ENCODE measurements at regions not wholly inside any gene's neighbourhood (a gene's known extent, or its start where the extent isn't known, plus 50 kb on each side); places are given as distances from the start of the nearest gene placed in this dataset.

DNA sequence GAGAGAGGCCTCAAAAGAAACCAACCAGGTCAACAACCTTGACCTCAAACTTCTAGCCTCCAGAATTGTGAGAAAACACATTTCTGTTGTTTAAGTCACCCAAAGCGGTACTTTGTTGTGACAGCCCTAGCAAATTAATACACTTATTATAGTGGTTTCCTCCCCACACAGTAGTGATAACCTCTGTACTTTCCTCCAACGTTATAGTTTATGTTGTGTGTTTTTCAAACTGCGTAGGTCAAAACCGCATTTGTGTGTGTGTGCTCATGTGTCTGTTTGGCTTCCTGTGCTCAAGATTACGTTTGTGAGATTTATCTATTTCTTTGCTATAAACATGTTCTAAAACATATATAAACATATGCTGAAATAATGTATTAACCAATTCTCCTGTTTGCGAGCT, 667.8 kb upstream of the USP24 start:
- Mint-ChIP-seq H3K27ac (no peak overlapping the region), H3K36me3 (ENCODE audit: insufficient read depth in 1 of 3, low read depth in 3 of 3) (no peaks in the 10 kb centered on the region), H3K4me3 (no peak overlapping the region), H3K9me3 (no peaks in the 10 kb centered on the region), H3K4me1 (no peaks in the 10 kb centered on the region), H3K27me3 (ENCODE audit: low read depth) (no peaks in the 10 kb centered on the region)
- H4K8ac ChIP-seq (replicated peaks; ENCODE audit: insufficient read length, low read depth, low read length): no peak overlapping the region
- H3K79me1 ChIP-seq (ENCODE audit: insufficient read depth, low read depth, low read length, poor library complexity, severe bottlenecking): no peaks in the 10 kb centered on the region
- no peaks in the 10 kb centered on the region for H3K4me1 ChIP-seq (ENCODE audit: insufficient read depth, low read length)
- H3K14ac ChIP-seq (ENCODE audit: insufficient read depth, low read length): no peak overlapping the region
- H3K79me2 ChIP-seq (ENCODE audit: insufficient read depth, low read length): no peaks in the 10 kb centered on the region
- H3K27ac ChIP-seq (ENCODE audit: insufficient read length, low read depth, low read length): no peak overlapping the region
- no peak overlapping the region for H3K56ac ChIP-seq (ENCODE audit: insufficient read length, low read depth, low read length)
- DNase-seq: no peak
- TF ChIP-seq, protein P1, sequence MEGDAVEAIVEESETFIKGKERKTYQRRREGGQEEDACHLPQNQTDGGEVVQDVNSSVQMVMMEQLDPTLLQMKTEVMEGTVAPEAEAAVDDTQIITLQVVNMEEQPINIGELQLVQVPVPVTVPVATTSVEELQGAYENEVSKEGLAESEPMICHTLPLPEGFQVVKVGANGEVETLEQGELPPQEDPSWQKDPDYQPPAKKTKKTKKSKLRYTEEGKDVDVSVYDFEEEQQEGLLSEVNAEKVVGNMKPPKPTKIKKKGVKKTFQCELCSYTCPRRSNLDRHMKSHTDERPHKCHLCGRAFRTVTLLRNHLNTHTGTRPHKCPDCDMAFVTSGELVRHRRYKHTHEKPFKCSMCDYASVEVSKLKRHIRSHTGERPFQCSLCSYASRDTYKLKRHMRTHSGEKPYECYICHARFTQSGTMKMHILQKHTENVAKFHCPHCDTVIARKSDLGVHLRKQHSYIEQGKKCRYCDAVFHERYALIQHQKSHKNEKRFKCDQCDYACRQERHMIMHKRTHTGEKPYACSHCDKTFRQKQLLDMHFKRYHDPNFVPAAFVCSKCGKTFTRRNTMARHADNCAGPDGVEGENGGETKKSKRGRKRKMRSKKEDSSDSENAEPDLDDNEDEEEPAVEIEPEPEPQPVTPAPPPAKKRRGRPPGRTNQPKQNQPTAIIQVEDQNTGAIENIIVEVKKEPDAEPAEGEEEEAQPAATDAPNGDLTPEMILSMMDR (conservative IDR thresholded peaks at IDR 0.05): no peak
- H3T11ph ChIP-seq (ENCODE audit: low read length): no peak overlapping the region
- H3K23me2 ChIP-seq (ENCODE audit: insufficient read length, low read depth, low read length, poor library complexity, severe bottlenecking): no peaks in the 10 kb centered on the region
- H4K20me1 ChIP-seq (ENCODE audit: control insufficient read depth, insufficient read depth, insufficient read length): no peaks in the 10 kb centered on the region
- H3K9ac ChIP-seq (ENCODE audit: extremely low read depth, insufficient read length, low read length): no peak overlapping the region
- no peak overlapping the region for H3K4me2 ChIP-seq (ENCODE audit: insufficient read depth, insufficient read length, low read length)
- H4K5ac ChIP-seq (ENCODE audit: insufficient read length, low read depth, low read length): no peak overlapping the region
- no peak overlapping the region for H3K18ac ChIP-seq (ENCODE audit: insufficient read length, low read depth, low read length)
- no peak overlapping the region for H3K23ac ChIP-seq (ENCODE audit: insufficient read length, low read depth, low read length)
- no peak overlapping the region for H2BK20ac ChIP-seq (ENCODE audit: low read depth, low read length, poor library complexity, severe bottlenecking)
- WGBS (ENCODE audit: extremely low coverage, insufficient read length, low lambda C conversion rate): no CpG with 5 or more reads among the region's 6 CpGs
- H2BK5ac ChIP-seq (ENCODE audit: insufficient read length, low read length): no peak overlapping the region
- H4K91ac ChIP-seq (ENCODE audit: insufficient read length, low read depth, low read length): no peak overlapping the region
- no peak overlapping the region for H2BK12ac ChIP-seq (ENCODE audit: insufficient read length, low read depth, low read length)
- no peaks in the 10 kb centered on the region for H3K9me3 ChIP-seq (ENCODE audit: control insufficient read depth, low read depth, low read length)
- no peak overlapping the region for H3K4ac ChIP-seq (ENCODE audit: low read depth, low read length)
- H2BK15ac ChIP-seq (ENCODE audit: low read depth, low read length): no peak overlapping the region
- no peak overlapping the region for H2BK120ac ChIP-seq (ENCODE audit: low read depth, low read length, poor library complexity, severe bottlenecking)
- H2AK5ac ChIP-seq (ENCODE audit: insufficient read length, low read length): no peak overlapping the region
- H3K27me3 ChIP-seq (ENCODE audit: insufficient read depth, low read length): no peaks in the 10 kb centered on the region; the same call in 1 of the 2 replicates
- H2AFZ ChIP-seq (ENCODE audit: low read length): no peak overlapping the region

All from H9 (cell line).